ENCODE measurements at regions not wholly inside any gene's neighbourhood (a gene's known extent, or its start where the extent isn't known, plus 50 kb on each side); places are given as distances from the start of the nearest gene placed in this dataset.

DNA sequence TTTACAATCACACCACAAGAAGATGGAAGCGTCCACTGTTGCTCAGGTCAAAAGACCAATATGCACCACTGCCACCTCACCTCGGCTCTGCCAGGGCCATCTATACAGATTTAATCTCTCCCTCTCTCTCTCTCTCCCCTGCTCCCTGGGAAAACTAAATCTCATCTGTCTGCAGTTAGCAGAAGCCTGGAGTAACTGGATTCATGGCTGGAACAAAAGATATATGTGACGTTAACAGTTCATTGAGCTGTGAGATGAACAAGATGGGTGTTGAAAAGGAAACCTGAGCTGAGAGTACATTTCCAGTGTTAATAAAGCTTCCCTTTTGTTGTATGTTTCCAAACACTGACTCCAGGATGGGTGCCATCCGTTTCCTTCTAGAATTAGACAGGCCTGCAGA, 369.7 kb downstream of the CDK5RAP2 start:
- no peak for TF ChIP-seq POLR2A (IDR thresholded peaks at IDR 0.05)
- TF ChIP-seq, protein P1, sequence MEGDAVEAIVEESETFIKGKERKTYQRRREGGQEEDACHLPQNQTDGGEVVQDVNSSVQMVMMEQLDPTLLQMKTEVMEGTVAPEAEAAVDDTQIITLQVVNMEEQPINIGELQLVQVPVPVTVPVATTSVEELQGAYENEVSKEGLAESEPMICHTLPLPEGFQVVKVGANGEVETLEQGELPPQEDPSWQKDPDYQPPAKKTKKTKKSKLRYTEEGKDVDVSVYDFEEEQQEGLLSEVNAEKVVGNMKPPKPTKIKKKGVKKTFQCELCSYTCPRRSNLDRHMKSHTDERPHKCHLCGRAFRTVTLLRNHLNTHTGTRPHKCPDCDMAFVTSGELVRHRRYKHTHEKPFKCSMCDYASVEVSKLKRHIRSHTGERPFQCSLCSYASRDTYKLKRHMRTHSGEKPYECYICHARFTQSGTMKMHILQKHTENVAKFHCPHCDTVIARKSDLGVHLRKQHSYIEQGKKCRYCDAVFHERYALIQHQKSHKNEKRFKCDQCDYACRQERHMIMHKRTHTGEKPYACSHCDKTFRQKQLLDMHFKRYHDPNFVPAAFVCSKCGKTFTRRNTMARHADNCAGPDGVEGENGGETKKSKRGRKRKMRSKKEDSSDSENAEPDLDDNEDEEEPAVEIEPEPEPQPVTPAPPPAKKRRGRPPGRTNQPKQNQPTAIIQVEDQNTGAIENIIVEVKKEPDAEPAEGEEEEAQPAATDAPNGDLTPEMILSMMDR (IDR thresholded peaks at IDR 0.05), result no peak

Measured in lower leg skin (tissue), 3 donors.